Glutamatergic neuron (in vitro differentiated cells): ENCODE measurements at regions not wholly inside any gene's neighbourhood (a gene's known extent, or its start where the extent isn't known, plus 50 kb on each side); places are given as distances from the start of the nearest gene placed in this dataset.

Experiments
- DNase-seq: peaks from one replicate; pipeline ENCODE4 v3.0.0; 2022
- H3K27ac Mint-ChIP-seq: one replicate; pipeline ENCODE4 v1.8.0; 2020; ENCODE audit warnings: mild to moderate bottlenecking, mixed read lengths, inconsistent platforms; ENCODE audit not compliant: unreplicated experiment
- H3K27me3 Mint-ChIP-seq: one replicate; pipeline ENCODE4 v1.8.0; 2020; ENCODE audit warnings: mild to moderate bottlenecking, moderate library complexity, mixed read lengths, inconsistent platforms; ENCODE audit not compliant: unreplicated experiment
- H3K36me3 Mint-ChIP-seq: one replicate; pipeline ENCODE4 v1.8.0; 2020; ENCODE audit warnings: mild to moderate bottlenecking, mixed read lengths, inconsistent platforms; ENCODE audit not compliant: unreplicated experiment
- H3K4me1 Mint-ChIP-seq: one replicate; pipeline ENCODE4 v1.8.0; 2020; ENCODE audit warnings: mild to moderate bottlenecking, low read depth, mixed read lengths, inconsistent platforms; ENCODE audit not compliant: unreplicated experiment
- H3K4me3 Mint-ChIP-seq: one replicate; pipeline ENCODE4 v1.8.0; 2020; ENCODE audit warnings: mild to moderate bottlenecking, mixed read lengths, inconsistent platforms; ENCODE audit not compliant: unreplicated experiment
- H3K9me3 Mint-ChIP-seq: one replicate; pipeline ENCODE4 v1.8.0; 2020; ENCODE audit warnings: mild to moderate bottlenecking, moderate library complexity, mixed read lengths, inconsistent platforms; ENCODE audit not compliant: unreplicated experiment
- TF ChIP-seq, protein P1 (sequence below): fragments of 200-600 bp; sonication (generic); IDR thresholded peaks from one replicate; pipeline ENCODE4 v1.5.0; 2021; ENCODE audit not compliant: partially characterized antibody, unreplicated experiment

GRCh38 chr11:86885311-86885710 lies 69.9 kb downstream of the FZD4 start:
- Mint-ChIP-seq H3K9me3 (peaks cover 2% of the 10 kb centered on the region), H3K27ac (no peak overlapping the region), H3K27me3 (no peaks in the 10 kb centered on the region), H3K4me3 (no peak overlapping the region), H3K4me1 (peaks cover 9% of the 10 kb centered on the region), H3K36me3 (no peaks in the 10 kb centered on the region)
- TF ChIP-seq, protein P1, sequence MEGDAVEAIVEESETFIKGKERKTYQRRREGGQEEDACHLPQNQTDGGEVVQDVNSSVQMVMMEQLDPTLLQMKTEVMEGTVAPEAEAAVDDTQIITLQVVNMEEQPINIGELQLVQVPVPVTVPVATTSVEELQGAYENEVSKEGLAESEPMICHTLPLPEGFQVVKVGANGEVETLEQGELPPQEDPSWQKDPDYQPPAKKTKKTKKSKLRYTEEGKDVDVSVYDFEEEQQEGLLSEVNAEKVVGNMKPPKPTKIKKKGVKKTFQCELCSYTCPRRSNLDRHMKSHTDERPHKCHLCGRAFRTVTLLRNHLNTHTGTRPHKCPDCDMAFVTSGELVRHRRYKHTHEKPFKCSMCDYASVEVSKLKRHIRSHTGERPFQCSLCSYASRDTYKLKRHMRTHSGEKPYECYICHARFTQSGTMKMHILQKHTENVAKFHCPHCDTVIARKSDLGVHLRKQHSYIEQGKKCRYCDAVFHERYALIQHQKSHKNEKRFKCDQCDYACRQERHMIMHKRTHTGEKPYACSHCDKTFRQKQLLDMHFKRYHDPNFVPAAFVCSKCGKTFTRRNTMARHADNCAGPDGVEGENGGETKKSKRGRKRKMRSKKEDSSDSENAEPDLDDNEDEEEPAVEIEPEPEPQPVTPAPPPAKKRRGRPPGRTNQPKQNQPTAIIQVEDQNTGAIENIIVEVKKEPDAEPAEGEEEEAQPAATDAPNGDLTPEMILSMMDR: no peak
- no peak for DNase-seq

DNA sequence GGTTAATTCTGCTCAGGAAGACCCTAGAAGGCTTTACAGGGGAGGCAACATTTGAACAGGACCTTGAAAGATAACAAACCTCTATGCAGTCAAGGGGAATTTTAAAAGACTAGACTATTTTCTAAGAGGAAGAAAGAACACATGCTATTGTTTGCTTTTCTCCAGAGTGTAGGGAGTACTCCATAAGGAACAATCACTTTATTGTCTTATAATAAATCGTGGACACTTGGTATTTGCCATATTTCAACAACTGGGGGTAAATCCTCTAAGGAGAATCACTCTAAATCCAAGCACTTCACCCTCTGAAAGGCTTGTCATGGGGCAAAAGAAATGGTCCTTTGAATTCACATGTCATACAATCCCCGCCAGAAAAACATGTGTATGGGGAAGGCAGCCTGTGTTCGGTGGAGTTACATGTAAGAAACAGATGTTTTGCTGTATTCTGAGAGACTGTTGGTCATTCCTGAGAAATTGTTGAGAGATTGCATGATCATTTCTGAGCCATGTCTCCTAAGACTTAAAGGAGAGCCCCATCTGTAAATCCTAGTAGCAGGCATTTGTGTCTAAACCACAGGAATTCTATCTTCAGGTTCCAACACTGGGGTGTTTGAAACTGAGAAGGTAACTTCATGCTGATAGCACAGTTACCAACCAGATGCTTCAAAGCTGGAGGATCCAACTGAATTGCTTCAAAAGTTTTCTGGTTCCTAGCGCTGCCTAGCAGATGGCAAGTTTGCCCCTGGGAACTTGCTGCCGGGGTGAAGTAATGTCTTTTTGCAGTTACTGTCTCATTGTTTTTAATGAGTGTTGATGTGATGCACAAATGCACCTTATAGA lies 66.8 kb downstream of the FZD4 start:
- Mint-ChIP-seq H3K9me3 (no peaks in the 10 kb centered on the region), H3K27ac (peak overlapping the region; percentile 67)
- TF ChIP-seq, protein P1: no peak

DNA sequence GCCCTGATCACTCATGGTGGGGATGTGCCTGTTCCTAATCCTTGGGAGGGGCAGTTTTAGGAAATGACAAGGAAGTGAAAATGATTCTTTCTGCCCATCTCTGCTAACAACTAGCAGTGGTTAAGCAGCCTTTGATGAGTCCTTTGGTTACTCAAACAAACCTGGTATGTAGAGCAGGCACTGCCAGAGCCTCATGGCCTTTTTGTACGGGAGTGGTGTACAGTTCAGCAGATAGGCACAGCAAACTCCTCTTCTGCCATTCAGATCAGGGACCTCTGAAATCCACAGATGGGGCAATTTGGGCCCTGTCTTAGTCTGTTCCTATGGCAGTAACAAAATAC lies 66.2 kb downstream of the FZD4 start:
- H3K4me3 Mint-ChIP-seq: no peak overlapping the region
- H3K27ac Mint-ChIP-seq: peak overlapping the region; percentile 67
- peaks cover 6% of the 10 kb centered on the region for H3K4me1 Mint-ChIP-seq
- H3K9me3 Mint-ChIP-seq: no peaks in the 10 kb centered on the region
- peaks cover 2% of the 10 kb centered on the region for H3K27me3 Mint-ChIP-seq
- DNase-seq: no peak
- TF ChIP-seq, protein P1: no peak
- no peaks in the 10 kb centered on the region for H3K36me3 Mint-ChIP-seq

More for the DNA sequence above, 66.8 kb downstream of the FZD4 start:
- DNase-seq: peak; percentile 33
- H3K27me3 Mint-ChIP-seq: peaks cover 2% of the 10 kb centered on the region
- H3K36me3 Mint-ChIP-seq: no peaks in the 10 kb centered on the region
- peaks cover 6% of the 10 kb centered on the region for H3K4me1 Mint-ChIP-seq
- H3K4me3 Mint-ChIP-seq: no peak overlapping the region

GRCh38 chr11:86891036-86891435 lies 64.2 kb downstream of the FZD4 start:
- Mint-ChIP-seq H3K27ac (no peak overlapping the region), H3K9me3 (no peaks in the 10 kb centered on the region), H3K4me1 (peaks cover 4% of the 10 kb centered on the region), H3K27me3 (peaks cover 2% of the 10 kb centered on the region), H3K36me3 (no peaks in the 10 kb centered on the region), H3K4me3 (no peak overlapping the region)
- no peak for DNase-seq
- TF ChIP-seq, protein P1: no peak

DNA sequence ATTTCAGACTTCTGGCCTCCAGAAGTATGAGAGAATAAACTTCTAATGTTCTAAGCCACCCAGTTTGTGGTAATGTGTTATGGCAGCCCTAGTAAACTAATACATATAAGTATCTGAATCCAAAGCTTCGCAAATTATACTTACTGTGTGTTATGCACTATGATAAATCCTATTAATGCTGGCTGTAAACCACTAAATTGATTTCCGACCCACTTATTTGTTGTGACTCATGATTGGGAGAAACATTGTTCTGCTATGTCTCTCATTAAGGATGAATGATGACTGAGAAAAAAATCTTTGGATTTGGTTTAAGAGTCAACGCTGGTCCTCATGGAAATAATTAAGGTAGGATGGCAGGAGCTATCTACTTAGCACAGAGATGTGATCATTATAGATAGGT lies 62.0 kb downstream of the FZD4 start:
- H3K4me1 Mint-ChIP-seq: peaks cover 8% of the 10 kb centered on the region
- DNase-seq: no peak
- H3K36me3 Mint-ChIP-seq: no peaks in the 10 kb centered on the region
- no peak overlapping the region for H3K4me3 Mint-ChIP-seq
- TF ChIP-seq, protein P1: no peak
- H3K27me3 Mint-ChIP-seq: peaks cover 2% of the 10 kb centered on the region
- H3K27ac Mint-ChIP-seq: no peak overlapping the region
- no peaks in the 10 kb centered on the region for H3K9me3 Mint-ChIP-seq
